Keratinocyte (primary cell): ENCODE measurements at regions not wholly inside any gene's neighbourhood (a gene's known extent, or its start where the extent isn't known, plus 50 kb on each side); places are given as distances from the start of the nearest gene placed in this dataset.

ENCODE experiments used
- EZH2 ChIP-seq: IDR thresholded peaks from one replicate; pipeline ENCODE4 v1.6.1; 2012; ENCODE audit warnings: inconsistent platforms, mild to moderate bottlenecking, low read length, moderate library complexity
- TF ChIP-seq, protein P1 (sequence below), 3 experiments: IDR thresholded peaks in 1 of 3; conservative IDR thresholded peaks in 1 of 3; optimal IDR thresholded peaks in 1 of 3; 2 replicates in 2 of 3; 3 replicates in 1 of 3; pipeline versions ENCODE3 to v1.5.1; 2011; ENCODE audit warnings: low read length in 3 of 3, mild to moderate bottlenecking in 3 of 3, moderate library complexity in 2 of 3, control low read depth in 1 of 3, inconsistent platforms in 1 of 3; ENCODE audit not compliant: insufficient read depth in 2 of 3; ENCODE audit errors: extremely low read depth in 1 of 3

GRCh38 chr22:48354096-48354495, 1473.6 kb downstream of the BRD1 start:
- TF ChIP-seq, protein P1, sequence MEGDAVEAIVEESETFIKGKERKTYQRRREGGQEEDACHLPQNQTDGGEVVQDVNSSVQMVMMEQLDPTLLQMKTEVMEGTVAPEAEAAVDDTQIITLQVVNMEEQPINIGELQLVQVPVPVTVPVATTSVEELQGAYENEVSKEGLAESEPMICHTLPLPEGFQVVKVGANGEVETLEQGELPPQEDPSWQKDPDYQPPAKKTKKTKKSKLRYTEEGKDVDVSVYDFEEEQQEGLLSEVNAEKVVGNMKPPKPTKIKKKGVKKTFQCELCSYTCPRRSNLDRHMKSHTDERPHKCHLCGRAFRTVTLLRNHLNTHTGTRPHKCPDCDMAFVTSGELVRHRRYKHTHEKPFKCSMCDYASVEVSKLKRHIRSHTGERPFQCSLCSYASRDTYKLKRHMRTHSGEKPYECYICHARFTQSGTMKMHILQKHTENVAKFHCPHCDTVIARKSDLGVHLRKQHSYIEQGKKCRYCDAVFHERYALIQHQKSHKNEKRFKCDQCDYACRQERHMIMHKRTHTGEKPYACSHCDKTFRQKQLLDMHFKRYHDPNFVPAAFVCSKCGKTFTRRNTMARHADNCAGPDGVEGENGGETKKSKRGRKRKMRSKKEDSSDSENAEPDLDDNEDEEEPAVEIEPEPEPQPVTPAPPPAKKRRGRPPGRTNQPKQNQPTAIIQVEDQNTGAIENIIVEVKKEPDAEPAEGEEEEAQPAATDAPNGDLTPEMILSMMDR (optimal IDR thresholded peaks at IDR 0.05 in 1 of 3, IDR thresholded peaks at IDR 0.05 in 1 of 3, conservative IDR thresholded peaks at IDR 0.05 in 1 of 3; ENCODE audit: extremely low read depth in 1 of 3, insufficient read depth in 2 of 3, low read length in 3 of 3) = no peak
- TF ChIP-seq EZH2 = no peak
